Prostate gland (tissue), 2 donors: ENCODE measurements at regions not wholly inside any gene's neighbourhood (a gene's known extent, or its start where the extent isn't known, plus 50 kb on each side); places are given as distances from the start of the nearest gene placed in this dataset.
"Not testable (repeated sequence)": the region's sequence is repeated elsewhere in the genome, so short reads cannot be mapped to it uniquely, and the experiment has no call there.

ENCODE experiments used
- DNase-seq: peaks from one replicate; pipeline ENCODE4 v3.0.0-alpha.2; 2019; ENCODE audit warnings: low spot score
- H3K27ac ChIP-seq, 2 donors: fragments of 200-600 bp; sonication (generic); 2 replicates each; pipeline ENCODE4 v1.5.1; 2017 to 2019
- H3K27me3 ChIP-seq: fragments of 200-600 bp; sonication (generic); replicated peaks from 2 replicates; pipeline ENCODE4 v1.5.1; 2019; ENCODE audit not compliant: insufficient read depth
- H3K36me3 ChIP-seq, 2 donors: fragments of 200-600 bp; sonication (generic); 1 replicate in 1 of 2; 2 replicates in 1 of 2; pipeline versions ENCODE4 v1.5.1 to v1.8.1; 2017 to 2019
- H3K4me1 ChIP-seq: fragments of 200-600 bp; sonication (generic); replicated peaks from 2 replicates; pipeline ENCODE4 v1.5.1; 2019
- H3K4me3 ChIP-seq, 2 donors: fragments of 200-600 bp; sonication (generic); 2 replicates each; pipeline ENCODE4 v1.5.1; 2017 to 2019
- H3K9me3 ChIP-seq: fragments of 200-600 bp; sonication (generic); 2 replicates; pipeline ENCODE4 v1.5.1; 2017
- WGBS: methylation state at CpG from one replicate; pipeline ENCODE4 v1.1.5; 2018; 5-methylcytosine and 5-hydroxymethylcytosine counted together
- intact Hi-C: fragments of 100-400 bp; cut with DNase I; formaldehyde crosslinking; loops from one replicate; pipeline ENCODE4 v1.14.2; 2022

DNA sequence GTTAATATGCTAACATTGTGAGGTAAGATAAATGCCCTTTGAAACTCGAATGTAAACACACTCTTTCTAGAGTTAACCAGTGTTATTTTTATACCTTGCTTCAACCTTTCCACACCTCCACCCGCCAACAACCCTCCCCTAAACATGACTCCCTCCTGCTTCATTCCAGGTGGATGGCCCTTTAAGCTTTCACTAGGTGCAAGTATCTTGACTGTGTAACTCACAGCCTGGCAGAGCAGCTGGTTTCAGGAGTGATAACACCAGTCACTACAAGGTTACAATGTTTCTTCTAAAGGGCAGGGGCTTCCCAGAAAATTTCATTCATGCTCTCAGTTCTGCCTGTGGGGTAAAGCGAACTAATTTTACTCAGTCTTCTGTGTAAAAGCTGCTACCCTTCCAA, 318.1 kb upstream of the FRG1 start:
- DNase-seq, H3K27ac ChIP-seq, H3K4me1 ChIP-seq, intact Hi-C loops, H3K36me3 ChIP-seq, H3K4me3 ChIP-seq, H3K9me3 ChIP-seq, H3K27me3 ChIP-seq: not testable (repeated sequence)
- WGBS, result 69% methylated on average over 3 of the region's 3 CpGs

DNA sequence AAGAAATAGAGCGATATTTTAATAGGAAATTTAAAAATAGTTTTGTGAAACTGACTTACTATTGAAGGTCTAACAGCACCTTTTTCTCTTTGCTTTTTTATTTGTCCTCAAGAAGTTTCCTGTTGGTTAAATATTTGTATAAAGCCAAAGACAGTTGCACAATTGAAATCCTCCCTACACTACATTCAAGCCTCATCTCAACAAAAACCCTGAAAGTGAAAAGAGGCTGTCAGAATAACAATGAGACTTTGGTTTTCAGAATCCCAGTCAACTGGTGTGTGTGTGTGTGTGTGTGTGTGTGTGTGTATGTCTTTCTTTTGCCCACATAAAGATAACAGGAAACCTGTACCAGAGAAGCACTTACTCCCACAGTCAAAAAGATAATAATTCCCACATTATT, 313.6 kb upstream of the FRG1 start:
- H3K36me3 ChIP-seq, H3K4me3 ChIP-seq, intact Hi-C loops, H3K27ac ChIP-seq, H3K27me3 ChIP-seq, H3K4me1 ChIP-seq, H3K9me3 ChIP-seq, DNase-seq: not testable (repeated sequence)
- WGBS, result 35% methylated on average over 1 of the region's 1 CpG

DNA sequence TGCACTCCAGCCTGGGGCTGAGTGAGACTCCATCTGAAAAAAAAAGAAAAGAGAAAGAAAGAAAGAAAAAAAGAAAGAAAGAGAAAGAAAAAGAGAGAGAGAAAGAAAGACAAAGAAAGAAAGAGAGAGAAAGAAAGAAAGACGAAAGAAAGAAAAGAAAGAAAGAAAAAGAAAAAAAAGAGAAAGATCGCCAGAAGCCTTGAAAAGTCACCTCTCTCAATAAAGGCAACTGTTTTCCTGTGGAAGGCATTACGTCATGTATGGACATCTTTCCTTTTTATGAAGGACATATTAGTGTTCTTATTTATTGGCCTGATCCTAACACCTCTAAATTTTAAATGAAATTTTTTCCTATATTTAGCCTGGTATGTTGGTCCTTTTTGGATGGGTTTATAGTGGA, 310.9 kb upstream of the FRG1 start:
- intact Hi-C loops, H3K4me3 ChIP-seq, H3K4me1 ChIP-seq, DNase-seq, H3K36me3 ChIP-seq, H3K27ac ChIP-seq, H3K27me3 ChIP-seq, H3K9me3 ChIP-seq: not testable (repeated sequence)
- WGBS, result 63% methylated on average over 3 of the region's 3 CpGs

DNA sequence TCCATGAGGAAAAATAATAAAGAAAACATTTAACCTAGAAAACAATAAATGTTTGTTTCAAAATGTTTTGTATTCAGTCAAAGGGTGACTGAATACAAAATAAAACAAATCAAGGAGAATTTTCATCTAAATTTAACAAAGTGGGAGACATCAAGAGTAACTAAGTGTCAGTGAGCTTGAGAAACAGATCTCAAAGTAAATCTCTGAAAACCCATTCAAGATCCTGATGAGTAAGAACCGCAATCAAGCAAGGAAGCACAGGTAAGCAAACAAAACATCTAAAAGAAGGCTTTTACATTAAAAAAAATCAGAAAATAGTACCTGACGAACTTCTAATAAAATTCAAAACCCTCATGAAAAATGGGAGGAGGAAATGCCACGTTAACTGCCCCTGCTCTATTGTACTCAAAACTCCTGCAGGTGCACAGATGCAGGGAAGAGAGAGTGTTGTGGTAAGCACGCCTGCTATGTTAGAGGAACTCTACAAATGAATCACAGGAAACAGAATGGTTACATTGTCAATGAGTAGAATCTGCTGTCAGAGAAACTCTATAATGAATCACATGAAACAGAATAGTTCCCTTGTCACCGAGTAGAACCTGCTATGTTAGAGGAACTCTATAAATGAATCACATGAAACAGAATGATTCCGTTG, 309.6 kb upstream of the FRG1 start:
- H3K27ac ChIP-seq, H3K9me3 ChIP-seq, H3K27me3 ChIP-seq, H3K4me1 ChIP-seq, H3K4me3 ChIP-seq, H3K36me3 ChIP-seq, DNase-seq, intact Hi-C loops: not testable (repeated sequence)
- WGBS, result 27% methylated on average over 6 of the region's 6 CpGs

GRCh38 chr4:189631568-189631916, 309.1 kb upstream of the FRG1 start:
- H3K4me1 ChIP-seq, H3K27ac ChIP-seq, H3K27me3 ChIP-seq, H3K4me3 ChIP-seq, DNase-seq, intact Hi-C loops, H3K9me3 ChIP-seq, H3K36me3 ChIP-seq: not testable (repeated sequence)
- 40% methylated on average over 9 of the region's 9 CpGs for WGBS

DNA sequence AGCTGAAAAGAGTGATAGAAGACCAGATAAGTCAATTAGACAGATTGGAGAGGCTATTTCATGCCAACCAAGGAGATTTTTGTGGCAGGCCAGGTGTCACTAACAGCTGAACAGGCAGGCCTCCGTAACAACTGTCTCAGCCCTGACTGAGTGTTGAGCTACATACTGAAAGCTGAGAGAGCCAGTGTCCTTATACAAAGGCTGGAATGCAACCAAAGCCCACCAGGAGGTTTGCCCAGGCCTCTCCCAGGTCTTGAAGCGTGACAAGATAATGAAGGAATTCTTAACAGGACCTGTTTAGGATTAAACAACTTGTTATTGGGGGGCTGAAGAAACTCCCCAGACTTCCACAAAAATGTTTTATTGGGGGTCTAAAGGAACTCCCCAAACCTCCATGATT, 290.2 kb upstream of the FRG1 start:
- H3K4me3 ChIP-seq, DNase-seq, intact Hi-C loops, H3K27ac ChIP-seq, H3K36me3 ChIP-seq, H3K9me3 ChIP-seq, H3K27me3 ChIP-seq, H3K4me1 ChIP-seq: not testable (repeated sequence)
- 89% methylated on average over 2 of the region's 2 CpGs for whole genome bisulfite sequencing

- H3K27me3 ChIP-seq, H3K9me3 ChIP-seq, intact Hi-C loops, H3K4me1 ChIP-seq, H3K36me3 ChIP-seq, H3K27ac ChIP-seq, H3K4me3 ChIP-seq, DNase-seq: not testable (repeated sequence)
- no CpG with 5 or more reads among the region's 3 CpGs for WGBS
These were observed 287.5 kb upstream of the FRG1 start for GRCh38 chr4:189653130-189653653.

- H3K9me3 ChIP-seq, result not testable (repeated sequence)
- 89% methylated on average over 7 of the region's 7 CpGs for WGBS
These were observed 286.7 kb upstream of the FRG1 start for GRCh38 chr4:189653983-189654382.

DNA sequence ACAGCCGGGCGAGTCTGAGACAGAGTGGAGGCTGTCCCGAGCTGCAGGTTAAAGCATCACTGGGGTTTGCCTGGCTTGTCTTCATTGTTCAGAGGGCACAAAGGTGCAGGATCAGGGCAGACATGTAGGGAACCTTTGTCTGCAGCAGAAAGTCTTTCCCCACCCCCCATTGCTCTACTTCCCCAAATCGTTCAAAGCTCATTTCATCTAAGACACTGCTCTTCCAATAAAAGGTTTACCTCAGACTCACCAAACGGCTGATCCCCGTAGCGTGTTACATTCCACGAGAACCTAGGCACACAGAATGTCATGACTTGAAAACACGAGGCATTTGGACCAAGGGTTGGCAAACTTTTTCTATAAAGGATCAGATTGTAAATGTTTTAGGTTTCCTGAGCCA, 286.3 kb upstream of the FRG1 start:
- DNase-seq, H3K4me1 ChIP-seq, H3K9me3 ChIP-seq, intact Hi-C loops, H3K4me3 ChIP-seq, H3K36me3 ChIP-seq, H3K27me3 ChIP-seq, H3K27ac ChIP-seq: not testable (repeated sequence)
- 74% methylated on average over 6 of the region's 9 CpGs for WGBS

More at GRCh38 chr4:189653983-189654382, 286.7 kb upstream of the FRG1 start:
- H3K4me3 ChIP-seq, H3K4me1 ChIP-seq, intact Hi-C loops, DNase-seq, H3K27me3 ChIP-seq, H3K27ac ChIP-seq, H3K36me3 ChIP-seq: not testable (repeated sequence)

DNA sequence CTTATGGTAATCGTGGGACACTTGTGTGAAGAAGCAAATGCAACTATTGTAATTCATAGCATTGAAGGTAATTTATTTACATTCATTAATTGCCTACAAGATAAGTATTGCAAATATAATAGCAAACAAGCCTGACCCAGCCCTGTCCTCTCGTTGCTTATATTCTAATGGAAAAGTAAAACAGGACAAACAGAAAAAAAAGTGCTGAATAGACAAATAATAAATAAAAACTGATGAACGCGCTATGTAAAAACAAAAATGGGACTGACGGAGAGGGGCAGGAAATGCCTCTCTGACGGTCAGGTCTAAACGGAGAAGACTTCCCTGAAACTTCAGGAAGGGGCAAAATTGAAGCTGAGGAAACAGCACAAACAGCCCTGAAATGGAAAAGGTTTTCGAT, 284.9 kb upstream of the FRG1 start:
- H3K9me3 ChIP-seq, H3K4me1 ChIP-seq, H3K4me3 ChIP-seq, intact Hi-C loops, H3K36me3 ChIP-seq, DNase-seq, H3K27ac ChIP-seq, H3K27me3 ChIP-seq: not testable (repeated sequence)
- 96% methylated on average over 8 of the region's 8 CpGs for WGBS
